Activated CD4-positive, CD25-positive, alpha-beta regulatory T cell treated with anti-CD3 and anti-CD28 coated beads, Interleukin-2, amount 50 U/mL, for 72 hours (primary cell): ENCODE measurements at regions not wholly inside any gene's neighbourhood (a gene's known extent, or its start where the extent isn't known, plus 50 kb on each side); places are given as distances from the start of the nearest gene placed in this dataset.

Source experiments
- DNase-seq: peaks from one replicate; pipeline ENCODE4 v3.0.0; 2021

DNA sequence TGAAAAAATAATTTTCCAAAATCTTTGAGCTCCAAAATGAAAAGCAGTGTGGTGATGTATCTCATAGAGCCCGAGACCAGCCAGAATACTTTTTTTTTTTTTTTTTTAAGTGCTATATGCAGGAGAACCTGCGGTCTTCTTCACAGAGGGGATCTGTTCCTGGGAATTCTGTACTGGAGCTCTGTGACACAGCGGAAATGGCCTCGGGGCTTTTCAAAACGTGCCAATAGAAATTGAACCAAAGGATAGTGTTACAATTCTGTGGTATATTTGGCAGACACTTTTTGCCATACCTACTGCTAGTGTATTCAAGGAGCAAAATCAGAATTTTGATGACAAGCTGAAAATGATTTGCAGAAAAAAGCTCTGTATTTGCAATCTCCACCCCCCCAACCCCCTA lies 1429.3 kb upstream of the LRRTM3 start:
- DNase-seq = no peak

DNA sequence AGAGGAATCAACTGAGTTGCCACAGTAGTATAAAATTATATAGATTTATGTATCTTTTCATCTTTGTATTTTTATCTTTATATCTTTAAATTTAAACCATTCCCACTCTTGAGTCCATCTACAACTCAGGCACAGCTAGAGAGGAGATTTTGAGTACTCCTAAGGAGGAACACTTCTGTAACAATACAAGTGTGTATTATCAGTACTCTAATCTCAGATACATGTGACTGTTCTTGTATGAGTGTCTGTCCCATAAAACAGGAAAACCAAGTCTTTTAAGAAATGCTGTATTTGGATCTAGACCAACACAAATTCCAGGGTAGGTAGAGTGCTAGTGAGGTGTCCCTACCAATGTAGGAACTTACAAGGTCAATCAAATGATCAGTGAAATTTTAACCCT lies 1428.0 kb upstream of the LRRTM3 start:
- no peak for DNase-seq

DNA sequence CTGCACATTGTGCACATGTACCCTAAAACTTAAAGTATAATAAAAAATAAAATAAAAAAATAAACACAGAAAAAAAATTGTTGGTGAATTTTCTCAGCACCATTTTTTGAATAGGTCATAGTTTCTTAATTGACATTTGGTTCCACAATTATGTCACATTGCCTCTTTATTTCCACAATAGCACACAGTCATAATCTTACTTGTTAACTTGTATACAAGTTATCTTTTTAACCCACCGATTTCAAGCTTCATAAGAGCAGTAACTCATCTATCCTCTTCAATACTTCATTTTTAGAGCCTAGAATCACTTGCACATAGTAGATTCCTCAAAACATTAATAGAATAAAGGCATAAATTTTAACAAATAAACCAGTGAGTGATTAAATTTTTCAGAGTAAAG lies 1425.1 kb upstream of the LRRTM3 start:
- no peak for DNase-seq

DNA sequence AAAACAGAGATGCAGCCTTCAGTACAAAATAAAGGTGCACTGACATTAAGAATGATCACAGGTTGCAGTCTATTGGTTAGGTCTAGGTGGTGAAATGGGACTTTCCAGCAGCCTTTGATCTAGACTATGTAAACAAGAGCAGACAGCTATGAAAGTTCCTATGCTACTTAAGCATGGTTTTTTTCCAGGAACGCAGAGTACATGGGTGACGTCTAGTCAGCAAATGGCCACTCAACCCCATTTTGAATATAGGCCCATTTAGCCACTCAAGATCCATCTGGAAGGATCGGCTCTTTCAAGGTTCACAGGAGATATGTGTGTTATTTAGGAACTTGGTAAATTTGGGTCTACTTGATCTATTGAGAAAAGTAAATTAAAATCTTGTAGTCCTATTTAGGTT lies 1424.6 kb upstream of the LRRTM3 start:
- DNase-seq = no peak

DNA sequence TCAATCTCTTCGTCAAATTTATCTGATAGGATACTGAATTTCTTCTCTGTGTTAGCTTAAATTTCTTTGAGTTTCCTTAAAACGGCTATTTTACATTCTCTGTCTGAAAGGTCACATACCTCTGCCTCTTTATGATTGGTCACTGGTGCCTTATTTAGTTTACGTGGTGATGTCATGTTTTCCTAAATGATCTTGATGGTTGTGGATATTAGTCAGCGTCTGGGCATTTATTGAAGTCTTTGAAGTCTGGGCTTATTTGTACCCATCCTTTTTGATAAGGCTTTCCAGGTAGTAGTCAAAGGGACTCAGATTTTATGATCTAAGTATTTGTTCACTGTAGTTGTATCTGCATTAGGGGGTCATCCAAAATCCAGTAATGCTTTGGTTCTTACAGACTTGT lies 1407.5 kb upstream of the LRRTM3 start:
- DNase-seq = no peak

DNA sequence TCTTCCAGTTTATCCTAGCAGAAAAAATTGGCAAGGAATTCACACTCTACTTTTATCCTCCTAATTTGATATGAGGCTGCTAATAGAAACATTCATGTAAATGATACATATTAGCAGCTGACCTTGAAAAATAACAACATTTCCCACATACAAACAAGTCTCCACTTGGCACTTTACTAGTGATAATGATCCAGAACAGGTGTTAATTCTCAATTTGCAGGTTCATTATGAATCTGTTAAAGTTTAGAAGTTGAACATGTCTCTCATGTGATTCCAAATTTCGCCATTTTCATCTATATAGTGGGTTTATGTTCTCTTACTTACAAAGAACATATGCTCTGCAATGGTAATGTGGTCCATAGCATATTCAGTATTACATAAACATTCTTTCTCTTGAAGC lies 1396.8 kb upstream of the LRRTM3 start:
- no peak for DNase-seq

DNA sequence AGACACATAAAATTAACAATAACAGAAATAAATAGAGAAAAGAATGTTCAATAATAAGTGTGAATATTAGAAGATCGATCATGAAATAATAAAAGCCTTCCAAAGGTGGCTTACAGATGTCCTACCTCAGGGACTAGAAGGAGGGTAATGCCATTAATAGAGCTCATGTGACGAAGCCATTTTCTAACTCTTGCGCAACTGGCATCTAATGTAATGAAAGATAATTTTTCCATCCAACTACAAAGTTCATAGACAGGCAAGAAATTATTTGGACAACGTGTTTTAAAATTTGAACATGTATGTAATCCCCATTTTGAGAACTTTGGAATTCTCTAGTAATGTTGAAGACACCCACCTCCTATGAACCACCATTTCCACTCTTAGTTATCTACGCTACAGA lies 1394.3 kb upstream of the LRRTM3 start:
- no peak for DNase-seq

DNA sequence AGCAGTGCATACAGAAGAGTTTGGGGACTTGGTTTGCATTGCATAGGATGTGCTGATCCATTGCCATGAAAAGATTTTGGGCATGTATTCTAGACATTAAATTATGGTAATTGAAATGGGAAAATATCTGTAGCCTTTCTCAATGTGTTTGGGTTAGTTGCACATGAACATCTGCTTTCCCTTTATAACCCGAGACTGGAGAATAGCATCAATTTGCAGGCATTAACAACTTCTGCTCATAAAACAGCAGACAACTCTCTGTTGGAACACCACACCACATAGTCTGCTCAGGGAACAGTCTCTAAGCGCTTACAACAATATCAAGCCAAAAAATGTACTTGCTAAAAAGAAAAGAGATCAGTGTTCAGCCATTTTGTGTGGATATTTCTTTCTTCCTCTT lies 1391.1 kb upstream of the LRRTM3 start:
- DNase-seq = no peak

DNA sequence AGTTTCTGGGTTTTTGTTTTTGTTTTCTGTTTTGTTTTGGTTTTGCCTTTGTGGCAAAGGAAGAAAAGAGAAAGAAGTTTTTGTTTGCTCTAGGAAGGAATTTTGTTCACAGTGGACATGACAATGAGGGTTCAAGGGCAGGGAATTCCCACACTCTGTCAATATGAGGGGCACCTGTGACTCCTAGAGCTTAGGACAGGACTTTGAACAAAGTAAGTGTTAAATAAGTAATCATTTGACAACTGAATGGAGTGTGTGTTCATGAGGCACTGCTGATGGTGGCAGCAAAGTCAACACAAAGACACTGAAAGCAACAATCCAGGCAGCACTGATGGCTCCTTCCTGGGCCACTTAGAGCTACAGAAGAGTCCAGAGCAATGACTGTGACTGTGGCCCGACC lies 1381.1 kb upstream of the LRRTM3 start:
- DNase-seq = no peak

DNA sequence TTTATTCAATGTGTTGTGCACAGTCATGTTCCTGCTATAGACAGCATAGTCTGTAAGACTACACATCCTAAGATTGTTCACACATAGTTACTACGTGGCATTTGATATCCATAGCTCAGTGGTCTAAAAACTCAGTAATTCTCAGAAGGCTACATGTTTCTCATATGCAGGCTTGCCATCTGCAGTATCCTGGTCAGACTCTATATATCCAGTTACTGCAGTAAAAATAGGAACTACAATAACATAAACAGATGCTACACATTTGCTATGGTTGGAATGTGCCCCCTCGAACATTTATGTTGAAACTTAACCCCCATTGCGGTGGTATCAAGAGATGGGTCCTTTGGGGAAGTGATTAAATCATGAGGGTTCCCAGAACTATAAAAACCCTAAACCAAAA lies 1377.8 kb upstream of the LRRTM3 start:
- DNase-seq = no peak

DNA sequence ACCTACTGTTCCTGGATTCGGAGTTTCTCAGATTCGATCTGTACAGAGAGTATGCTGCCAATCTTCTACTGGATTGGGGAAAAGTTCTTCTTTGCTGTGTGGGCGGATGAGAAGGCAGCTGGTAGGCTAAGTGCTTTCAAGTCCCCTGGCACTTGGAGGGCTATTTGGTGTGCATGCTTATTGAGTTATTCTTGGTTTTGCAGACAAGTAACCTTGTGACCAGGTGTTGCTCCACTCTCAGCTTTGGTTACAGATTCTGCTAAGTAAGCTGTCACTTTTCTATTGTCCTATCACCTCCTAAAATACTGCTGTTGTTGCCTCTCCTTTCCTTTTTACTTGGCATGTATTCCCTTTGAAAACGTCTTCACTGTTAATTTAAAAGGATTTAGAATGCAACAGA lies 1375.1 kb upstream of the LRRTM3 start:
- no peak for DNase-seq

DNA sequence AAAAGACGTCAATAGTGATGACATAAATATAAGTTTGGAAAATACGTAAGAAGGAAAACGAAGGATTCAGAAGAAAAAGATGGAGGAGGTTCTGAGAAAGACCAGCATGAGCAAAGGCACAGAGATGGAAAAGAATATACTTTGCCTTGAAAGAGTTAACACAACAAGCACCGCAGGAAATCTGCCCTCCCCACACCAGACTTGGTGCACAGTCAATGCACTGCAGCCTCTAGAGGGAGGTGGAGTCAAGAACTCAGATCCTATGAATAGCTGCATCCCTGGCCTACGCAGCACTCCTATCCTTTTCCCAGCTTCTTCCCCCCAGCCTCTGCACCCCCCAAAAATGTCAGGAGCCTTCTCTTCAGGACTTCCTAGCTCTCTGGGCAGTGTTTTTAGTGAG lies 1370.6 kb upstream of the LRRTM3 start:
- DNase-seq = no peak

DNA sequence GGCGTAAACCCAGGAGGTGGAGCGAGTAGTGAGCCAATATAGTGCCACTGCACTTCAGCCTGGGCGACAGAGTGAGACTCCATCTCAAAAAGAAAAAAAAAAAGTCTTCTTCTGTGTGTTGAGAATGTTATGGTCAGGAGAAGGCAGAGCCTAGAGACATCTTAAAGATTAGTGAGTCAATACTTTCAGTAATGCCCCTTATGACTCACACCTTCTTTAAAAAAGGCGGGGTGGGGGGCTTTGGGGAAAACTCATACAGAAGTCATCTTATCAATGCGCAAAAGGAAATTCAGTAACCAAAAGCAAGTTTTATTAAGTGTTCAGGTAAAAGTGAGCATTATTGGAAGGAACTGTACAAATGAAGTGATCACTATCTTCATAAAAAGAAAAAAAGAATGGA lies 1369.8 kb upstream of the LRRTM3 start:
- DNase-seq = no peak

DNA sequence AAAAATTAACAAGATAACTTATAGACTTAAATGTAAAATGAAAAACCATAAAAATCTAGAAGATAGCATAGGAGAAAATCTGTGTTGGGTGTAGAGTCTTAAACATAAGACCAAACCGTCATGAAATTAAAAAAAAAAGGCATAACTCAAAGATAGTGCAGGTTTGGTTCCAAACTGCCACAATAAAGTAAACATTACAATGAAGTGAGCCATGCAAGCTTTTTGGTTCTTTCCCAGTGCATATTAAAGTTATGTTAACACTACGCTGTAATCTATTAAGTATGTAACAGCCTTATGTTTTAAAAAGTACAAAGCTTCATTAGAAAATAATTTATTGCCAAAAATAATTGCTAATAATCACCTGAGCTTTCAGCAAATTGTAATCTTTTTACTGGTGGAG lies 1366.5 kb upstream of the LRRTM3 start:
- no peak for DNase-seq

DNA sequence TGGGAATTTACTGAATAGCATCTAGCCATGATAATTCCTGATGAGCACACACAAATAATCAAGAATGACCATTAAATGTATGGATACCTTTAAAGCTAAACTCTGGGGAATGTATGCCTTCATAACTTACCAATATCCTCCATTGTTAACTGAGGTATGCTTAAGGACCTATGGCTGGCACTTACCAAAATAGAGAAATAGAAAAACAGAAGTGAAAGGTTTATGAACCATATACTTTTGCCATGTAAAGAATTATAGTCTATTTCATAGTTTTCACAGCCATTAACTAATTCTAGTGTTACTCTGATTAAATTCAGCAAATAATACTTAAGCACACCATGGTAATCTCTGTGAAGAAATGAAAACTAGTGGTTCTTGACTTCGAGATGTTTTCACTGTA lies 1360.6 kb upstream of the LRRTM3 start:
- DNase-seq = no peak

DNA sequence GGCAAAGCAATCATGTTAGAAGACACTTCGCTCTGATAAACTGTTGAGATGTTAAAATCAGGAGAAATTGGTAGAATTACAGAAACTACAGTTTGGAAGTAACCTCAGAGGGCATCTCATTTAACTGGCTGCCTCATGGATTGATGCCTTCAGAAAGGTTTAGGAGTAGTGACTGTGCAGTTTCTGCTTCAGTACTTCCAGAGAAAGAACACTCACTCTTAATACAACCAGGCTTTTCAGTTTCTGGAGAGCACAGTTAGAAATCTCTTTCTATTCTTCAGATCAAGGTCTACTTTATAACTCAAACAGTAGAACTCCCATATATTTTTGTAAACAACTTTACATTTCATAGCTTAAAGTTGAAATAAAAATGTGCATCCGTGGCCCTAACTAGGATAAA lies 1358.9 kb upstream of the LRRTM3 start:
- no peak for DNase-seq

DNA sequence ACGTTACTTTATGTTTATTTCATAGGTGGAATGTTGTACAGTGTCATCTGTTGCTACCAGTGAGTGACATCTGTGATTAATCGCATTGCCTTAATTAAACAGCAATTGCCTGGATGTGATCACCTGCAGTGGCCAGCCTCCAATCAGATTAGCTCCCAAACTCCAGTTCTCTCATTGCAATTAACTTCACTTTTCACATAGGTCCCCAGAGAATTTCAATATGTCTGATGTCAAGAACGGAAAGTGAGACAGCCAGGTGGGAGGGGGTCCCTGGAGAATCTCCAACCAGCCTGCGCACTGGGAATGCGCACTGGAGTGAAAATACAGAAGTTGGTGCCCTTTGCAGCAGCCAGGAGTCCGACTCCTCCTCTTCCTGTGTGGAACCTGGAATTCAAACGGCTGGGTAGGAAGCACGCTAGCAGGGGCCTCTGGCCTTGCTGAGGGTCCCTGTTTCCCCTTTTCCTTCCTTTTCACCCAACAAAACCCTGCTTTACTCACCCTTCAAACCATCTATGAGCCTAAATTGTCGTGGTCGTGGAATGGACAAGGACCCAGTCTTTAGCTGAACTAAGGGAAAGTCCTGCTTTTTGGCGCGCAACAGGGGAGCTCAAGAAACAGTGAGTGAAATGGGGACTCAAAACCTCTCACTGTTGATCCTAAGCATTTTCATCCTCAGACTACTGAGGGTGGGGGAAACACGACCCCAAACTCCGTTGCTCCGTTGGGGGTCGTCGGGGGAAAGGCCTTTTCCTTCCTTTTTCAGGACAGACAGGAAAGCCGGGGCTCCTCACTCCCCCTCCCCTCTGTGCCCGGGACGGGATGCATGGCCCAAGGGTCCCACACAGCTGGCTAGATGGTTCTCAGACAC lies 1355.5 kb upstream of the LRRTM3 start:
- no peak for DNase-seq

DNA sequence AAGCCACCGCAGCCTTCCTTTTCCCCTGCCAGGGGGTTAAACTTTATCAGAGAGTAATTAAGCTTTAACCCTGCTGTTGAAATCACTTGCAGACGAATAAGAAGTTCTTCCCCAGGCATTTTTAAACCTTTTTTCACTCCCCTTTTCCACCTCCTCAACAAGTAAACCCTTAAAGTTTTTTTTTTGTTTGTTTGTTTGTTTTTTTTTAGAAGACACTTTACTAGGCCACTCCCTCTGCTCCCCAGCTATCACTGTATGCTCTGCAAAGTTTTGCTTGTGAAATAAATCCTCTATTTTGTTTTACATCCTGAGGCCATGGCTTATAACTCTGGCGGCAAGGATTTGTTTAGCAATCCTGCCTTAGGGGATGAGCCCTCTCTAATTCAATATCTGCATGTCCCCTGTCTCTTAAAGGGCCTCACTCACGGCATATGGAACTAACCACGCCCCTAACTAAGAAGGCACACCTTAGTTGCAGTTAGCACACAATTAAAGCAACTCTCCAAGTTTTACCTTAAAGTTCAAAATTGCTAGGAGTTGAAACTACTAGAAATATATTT lies 1354.7 kb upstream of the LRRTM3 start:
- DNase-seq = no peak

DNA sequence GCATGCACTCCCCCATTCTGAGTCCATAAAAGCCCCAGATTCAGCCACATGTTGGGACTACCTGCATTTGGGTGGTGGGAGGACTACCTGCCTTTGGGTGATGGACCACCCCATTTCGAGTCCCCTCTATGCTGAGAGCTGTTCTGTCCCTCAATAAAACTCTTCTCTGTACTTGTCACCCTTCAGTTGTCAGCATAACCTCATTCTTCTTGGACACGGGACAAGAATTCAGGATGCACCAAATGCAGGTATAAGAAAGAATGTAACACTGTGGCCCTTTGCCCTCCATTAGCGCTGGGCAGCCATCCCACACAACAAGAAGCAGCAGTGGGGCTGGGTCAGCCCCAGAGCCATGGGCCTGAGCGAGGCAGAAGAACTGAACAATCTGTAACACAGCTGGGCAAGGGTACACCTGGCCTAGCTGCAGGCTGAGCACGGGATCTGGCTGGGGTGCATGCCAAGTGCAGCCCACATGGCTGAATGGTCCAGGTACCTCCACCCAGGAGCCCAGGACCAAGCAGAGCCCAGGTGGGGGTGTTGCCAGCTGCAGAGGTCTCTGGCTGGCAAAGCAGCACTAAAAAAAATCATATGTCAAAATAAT lies 1344.3 kb upstream of the LRRTM3 start:
- no peak for DNase-seq

DNA sequence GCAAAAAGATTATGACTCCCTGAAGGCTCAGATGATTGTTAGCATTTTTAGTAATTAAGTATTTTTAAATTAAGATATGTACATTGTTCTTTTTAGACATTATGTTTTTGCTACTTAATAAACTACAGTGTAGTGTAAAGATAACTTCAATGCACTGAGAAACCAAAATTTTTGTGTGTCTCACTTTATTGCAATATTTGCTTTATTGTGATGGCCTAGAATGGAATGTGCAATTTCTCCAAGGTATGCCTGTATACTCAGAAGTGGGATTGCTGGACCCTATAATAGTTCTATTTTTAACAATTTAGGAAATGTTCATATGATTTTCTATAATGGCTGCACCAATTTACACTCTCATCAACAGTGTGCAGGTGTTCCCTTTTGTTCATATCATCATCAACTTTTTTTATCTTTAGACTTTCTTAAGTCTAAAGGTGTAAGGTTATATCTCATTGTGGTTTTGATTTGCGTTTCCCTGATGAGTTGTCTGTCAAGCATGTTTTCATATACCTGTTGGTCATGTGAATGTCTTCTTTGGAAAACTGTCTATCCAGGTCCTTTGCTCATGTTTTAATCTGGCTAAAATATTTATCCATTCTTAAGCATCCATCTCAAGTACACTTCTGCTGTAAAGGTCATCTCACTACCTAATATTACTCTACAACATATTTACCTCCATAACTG lies 1323.5 kb upstream of the LRRTM3 start:
- no peak for DNase-seq

DNA sequence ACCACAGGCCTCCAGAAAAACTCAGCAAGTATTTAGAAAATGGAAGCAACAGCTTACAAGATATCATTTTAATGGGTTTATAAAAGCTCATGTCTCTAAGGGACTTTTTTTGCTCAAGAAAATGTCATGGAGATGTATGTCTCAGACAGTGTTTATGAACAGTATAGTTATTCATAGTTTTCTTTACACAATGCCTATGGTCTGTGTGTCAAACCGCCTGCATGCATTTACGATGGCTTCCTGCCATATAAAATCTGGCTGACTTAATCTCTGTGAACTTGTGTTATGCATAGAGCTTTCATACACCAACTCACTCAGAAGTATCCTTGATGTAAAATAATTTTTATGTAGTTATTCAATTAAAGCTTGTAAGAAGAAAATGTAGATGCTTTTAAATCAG lies 1314.2 kb upstream of the LRRTM3 start:
- DNase-seq = no peak

DNA sequence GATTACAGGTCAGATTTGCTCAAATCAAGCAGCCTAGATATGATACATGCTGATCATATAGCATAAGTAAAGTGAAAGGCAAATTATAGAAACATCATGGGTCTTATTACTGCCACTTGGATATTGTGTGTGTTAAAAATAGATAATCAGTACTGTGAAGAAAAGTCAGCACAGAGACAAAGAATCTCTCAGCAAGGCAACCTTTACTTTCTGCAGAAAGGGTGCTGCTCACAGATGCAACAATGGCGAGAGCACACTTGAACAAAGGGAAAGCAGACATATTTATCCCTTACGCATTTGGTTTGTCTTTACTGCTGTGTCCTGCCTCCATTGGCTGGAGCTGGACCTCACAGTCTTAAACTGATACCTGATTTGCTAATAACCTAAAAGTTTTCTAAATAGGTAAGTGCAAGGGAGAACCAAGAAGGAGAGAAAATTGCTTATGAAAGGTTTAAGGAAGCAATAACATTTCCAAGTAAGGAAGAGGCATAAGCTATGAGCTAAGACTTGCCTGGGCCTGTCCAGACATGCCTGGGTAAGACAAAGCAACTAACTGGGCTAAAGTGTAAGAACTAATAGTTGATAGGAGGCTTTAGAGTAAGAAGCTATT lies 1310.8 kb upstream of the LRRTM3 start:
- no peak for DNase-seq

DNA sequence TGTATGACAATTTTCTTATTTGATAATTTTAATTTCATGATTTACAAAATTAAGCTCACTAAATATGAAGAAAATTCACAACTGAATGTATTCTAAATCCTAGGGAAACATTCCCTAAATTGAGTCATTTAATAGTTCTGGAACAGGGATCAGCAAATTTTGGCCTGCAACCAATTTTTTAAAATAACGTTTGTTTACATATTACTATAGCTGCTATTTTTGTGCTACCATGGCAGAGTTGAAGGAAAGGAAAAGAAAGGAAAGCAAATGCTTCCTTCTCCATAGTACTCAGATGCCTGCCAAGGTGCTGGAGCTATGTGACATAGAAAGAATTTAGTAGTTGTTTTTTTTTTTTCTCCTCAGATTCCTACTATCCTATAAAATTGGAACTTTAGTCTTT lies 1307.7 kb upstream of the LRRTM3 start:
- no peak for DNase-seq
